Retinal pigment epithelial cell (primary cell): ENCODE measurements at regions not wholly inside any gene's neighbourhood (a gene's known extent, or its start where the extent isn't known, plus 50 kb on each side); places are given as distances from the start of the nearest gene placed in this dataset.

Experiments used
- DNase-seq: peaks from one replicate; pipeline ENCODE4 v3.0.0-alpha.2; 2010; ENCODE audit warnings: low read depth
- H3K4me3 ChIP-seq: 2 replicates; pipeline ENCODE4 v1.5.1; 2011; ENCODE audit warnings: mild to moderate bottlenecking, low read length, control low read depth, moderate library complexity
- TF ChIP-seq, protein P1 (sequence below): conservative IDR thresholded peaks from 2 replicates; pipeline ENCODE4 v1.5.1; 2011; ENCODE audit warnings: low read depth, low read length, control low read depth, inconsistent platforms

DNA sequence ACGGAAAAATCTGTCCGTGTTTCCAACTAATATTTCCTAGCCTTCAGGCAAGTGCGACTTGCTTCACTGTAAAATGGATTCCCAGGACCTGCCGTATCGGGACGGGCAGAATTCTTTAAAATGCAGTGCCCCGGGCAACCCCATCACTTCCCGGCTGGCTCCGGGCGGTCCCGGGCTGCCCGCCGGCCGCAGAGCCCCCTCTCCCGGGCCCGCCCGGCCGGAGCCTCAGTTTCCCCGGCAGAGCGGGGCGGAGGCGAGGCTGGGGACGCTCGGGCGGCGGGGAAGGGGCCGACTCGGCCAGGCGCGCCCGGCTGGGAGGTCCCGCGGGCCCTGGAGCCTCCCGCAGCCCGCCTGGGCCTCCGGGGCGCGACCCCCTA, 84.2 kb upstream of the WNT7B start:
- TF ChIP-seq, protein P1, sequence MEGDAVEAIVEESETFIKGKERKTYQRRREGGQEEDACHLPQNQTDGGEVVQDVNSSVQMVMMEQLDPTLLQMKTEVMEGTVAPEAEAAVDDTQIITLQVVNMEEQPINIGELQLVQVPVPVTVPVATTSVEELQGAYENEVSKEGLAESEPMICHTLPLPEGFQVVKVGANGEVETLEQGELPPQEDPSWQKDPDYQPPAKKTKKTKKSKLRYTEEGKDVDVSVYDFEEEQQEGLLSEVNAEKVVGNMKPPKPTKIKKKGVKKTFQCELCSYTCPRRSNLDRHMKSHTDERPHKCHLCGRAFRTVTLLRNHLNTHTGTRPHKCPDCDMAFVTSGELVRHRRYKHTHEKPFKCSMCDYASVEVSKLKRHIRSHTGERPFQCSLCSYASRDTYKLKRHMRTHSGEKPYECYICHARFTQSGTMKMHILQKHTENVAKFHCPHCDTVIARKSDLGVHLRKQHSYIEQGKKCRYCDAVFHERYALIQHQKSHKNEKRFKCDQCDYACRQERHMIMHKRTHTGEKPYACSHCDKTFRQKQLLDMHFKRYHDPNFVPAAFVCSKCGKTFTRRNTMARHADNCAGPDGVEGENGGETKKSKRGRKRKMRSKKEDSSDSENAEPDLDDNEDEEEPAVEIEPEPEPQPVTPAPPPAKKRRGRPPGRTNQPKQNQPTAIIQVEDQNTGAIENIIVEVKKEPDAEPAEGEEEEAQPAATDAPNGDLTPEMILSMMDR = no peak
- DNase-seq = no peak
- H3K4me3 ChIP-seq = peak overlapping the region; percentile 25

DNA sequence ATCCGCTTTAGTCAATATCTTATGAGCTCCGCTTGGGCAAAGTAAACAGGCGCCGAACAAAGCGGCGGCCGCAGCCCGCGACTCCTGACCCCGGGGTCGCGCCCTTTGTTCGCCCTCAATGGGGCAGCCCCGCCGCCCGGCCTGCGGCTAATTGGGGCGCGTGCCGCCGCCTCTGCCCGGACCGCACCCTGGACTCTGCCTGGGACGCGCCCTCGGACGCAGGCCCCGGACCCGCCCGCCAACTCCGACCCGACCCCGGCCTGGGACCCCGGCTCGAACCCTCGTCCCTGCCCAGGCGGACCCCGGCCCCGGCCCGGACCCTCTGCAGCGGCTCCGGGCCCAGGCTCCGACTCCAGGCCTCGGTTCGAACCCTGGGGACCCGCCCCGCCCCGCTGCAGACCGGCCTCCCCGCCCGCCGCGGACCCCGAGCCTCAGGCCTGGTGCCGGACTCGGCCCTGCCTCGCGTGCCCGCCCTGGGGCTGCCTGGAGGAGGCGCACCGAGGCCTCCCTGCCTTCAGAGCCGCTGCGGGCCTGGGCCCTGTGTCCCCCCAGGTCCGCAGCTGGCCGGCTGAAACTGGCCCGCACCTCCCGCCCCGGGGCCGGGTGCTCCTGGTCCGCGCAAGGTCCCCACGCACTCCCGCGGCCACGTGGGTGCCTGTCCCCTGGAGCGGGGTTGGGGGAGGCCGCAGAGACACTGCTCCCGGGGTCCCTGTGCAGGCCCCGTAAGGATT, 84.7 kb upstream of the WNT7B start:
- TF ChIP-seq, protein P1 = no peak
- H3K4me3 ChIP-seq = no peak overlapping the region
- DNase-seq = no peak

DNA sequence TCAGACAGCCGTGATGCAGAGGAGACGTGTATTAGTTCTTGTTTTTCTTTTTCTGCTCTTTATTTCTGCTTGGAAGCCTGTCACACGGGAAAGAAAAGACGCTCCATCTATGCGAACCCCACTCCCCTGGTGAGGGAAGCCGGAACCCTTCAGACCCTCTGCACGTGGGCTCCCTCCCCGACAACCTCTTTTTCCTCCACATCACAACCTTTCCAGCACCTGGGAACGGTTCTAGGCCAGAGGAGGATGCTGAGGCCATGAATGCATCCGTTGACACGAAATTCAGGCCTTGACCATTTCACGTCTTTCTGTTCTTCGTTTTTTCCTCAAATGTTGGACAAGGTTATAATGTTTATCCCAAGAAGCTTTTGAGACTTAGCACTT, 85.3 kb upstream of the WNT7B start:
- no peak overlapping the region for H3K4me3 ChIP-seq
- no peak for DNase-seq
- TF ChIP-seq, protein P1 = no peak

DNA sequence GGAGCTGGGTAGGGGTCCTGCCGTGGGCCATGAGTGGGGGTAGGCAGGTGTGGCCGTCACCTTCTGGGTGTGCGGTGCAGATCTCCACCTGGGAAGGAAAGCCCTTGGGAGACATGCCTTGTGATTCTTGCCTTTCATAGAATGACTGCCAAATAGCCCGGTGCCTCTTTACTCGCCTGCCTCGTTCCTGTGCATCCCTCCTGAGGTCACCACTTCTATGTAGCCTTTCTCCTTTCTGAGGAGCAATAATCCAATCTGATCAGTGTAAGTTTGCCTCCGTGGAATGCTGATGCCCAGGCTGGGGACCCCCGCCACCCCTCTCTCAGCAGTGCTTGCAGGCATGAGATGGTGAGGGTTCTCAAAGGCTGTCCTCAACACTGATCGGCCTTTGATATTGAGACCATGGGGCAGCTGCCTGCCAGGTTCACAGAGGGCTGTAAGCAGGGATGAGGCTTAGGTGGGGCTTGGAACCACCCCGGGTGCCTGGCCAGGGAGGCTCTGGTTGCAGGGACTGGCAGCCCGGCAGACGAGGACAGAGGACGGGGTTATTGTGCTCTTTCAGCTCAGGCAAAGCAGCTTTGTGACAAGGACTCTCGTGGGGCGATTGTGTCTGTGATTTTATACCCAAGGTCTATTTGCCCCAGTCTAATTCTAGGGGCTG, 86.1 kb upstream of the WNT7B start:
- DNase-seq = no peak
- TF ChIP-seq, protein P1 = no peak
- H3K4me3 ChIP-seq = no peak overlapping the region

GRCh38 chr22:46063846-46064227, 86.5 kb upstream of the PPARA start:
- DNase-seq = no peak
- no peak overlapping the region for H3K4me3 ChIP-seq
- TF ChIP-seq, protein P1 = no peak

DNA sequence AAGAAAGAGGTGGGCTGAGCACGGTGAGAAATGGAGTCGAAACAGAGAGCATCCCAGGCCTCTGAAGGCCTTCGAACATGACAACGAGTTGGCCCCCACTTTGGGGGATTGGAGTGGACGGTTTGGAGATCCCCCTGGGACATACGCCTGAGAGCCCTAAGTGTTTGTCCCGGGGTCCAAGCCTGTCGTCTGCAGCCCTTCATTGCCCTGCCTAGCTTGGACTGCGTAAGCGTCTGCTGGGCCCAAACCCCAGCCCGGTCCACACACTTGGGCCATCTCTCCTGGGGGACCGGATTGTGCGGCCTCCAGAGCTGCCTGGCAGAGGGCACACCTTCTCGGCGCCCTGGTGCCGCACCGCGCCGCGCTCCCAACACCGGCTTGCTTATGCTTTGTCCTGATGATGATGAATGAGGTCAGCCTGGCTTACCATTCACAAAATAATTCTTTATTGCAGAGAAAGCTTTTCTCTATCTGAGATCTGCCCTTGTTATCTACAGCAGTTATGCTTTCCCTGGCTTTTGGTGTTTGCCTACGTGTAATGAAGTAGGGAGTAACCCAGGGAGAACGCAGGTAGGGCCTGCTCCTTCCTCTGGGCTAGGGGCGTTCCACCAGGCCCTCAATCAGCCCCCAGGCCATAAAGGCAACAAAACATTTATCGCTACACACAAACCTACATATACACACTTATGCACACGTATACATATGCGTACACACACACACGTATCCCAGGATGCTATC, 85.9 kb upstream of the PPARA start:
- TF ChIP-seq, protein P1 = no peak
- no peak overlapping the region for H3K4me3 ChIP-seq

More for the DNA sequence above, 85.9 kb upstream of the PPARA start:
- DNase-seq = no peak
